ENCODE measurements at regions not wholly inside any gene's neighbourhood (a gene's known extent, or its start where the extent isn't known, plus 50 kb on each side); places are given as distances from the start of the nearest gene placed in this dataset.

DNA sequence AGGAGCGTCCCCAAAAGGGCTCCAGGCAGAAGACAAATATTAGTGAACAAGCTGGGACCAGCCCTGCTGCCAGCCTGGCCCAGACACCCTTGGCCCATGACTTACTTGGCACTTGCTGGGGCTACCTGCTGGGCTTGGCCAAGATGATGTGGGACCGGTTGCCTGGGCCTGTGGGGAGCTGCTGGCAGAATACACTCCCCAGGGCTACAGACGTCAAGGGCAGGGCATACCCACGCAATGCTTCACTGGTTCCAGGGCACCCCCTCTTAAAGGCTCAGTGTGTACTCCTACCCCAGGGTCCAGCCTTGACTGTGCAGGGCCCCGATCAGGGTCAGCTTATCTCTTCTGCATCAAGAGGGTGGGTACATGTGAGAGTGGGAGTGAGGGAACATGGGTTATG is 106.5 kb upstream of the SLC2A1 start:
- no peak for DNase-seq

DNA sequence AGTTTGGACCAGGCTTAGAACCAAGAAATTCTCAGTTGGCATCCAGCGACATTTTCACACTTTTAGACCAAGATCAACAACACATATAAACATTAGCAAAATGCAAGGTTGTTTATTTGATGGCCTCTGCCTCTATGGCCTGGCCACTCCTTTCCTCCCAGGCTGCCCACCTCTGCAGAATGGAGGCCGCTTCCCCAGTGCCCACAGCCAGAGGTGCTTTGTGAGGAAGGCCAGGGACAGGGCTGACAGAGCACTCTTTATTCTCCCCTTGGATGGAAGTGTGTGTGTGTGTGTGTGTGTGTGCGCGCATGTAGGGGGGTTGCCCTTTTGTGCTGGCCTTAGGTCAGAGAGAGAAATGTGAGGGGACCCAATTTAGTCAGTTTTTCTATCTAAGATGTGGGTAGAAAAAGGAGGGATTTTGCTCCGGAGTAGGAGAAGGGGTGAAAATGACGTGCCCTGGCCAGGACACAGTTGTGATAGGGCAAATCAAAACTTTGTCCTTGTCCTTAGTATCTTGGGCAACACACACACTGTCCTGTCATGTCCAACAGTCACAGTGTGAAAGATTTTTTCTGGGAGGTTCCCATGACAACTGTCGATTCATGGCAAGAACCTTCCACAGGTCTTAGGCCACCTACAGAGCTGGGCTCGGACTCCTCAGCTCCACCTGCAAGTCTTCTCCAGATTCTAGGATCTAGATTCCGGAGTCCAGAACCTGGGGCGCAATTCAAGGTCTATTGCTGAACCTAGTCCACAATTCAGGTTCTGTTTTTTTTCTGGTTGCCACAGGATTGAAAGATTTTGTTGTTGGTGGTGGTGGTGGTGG is 104.9 kb upstream of the SLC2A1 start:
- no peak for DNase-seq

DNA sequence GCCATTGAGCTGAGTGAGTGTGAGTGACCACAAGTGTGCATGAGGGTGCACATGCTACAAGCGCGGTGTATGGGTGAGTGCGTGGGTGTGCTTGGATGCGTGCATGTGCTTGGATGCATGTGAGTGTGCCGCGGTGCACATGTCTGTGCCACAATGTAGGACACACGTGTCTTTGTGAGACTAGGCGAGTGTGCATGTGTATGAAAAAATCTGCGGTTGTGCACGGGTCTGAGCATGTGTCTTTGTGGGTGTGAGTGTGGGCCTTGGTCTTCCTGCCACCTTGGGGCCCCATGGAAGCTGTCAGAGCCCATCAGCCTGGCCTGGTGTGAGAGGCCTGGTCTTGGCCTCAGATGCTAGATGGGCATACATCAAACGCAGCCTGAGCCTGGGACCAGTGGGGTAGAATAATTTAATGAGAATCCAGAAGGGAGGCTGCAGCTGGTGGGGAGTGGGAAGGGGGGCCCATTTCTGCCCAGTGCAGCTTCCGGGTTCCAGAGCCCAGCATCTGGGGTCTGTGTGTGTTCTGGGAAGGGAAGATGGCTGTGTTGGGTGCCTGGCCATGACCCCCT is 103.9 kb upstream of the SLC2A1 start:
- DNase-seq, result no peak

DNA sequence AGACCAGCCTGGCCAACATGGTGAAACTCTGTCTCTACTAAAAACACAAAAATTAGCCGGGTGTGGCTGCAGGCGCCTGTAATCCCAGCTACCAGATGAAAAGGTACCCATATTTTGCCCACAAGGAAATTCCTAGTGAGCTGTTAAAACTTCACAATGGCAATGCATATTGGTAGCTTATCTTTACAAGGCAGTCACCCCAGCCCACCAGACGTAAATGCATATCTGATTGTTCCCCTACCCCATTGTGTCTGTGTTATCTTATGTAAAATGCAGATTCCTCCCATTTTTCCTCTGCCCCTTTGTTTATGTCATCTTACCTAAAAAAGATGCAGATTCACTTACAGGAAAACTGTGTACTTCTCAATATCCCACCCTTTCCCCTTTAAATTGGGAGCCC is 103.1 kb upstream of the SLC2A1 start:
- no peak for DNase-seq

DNA sequence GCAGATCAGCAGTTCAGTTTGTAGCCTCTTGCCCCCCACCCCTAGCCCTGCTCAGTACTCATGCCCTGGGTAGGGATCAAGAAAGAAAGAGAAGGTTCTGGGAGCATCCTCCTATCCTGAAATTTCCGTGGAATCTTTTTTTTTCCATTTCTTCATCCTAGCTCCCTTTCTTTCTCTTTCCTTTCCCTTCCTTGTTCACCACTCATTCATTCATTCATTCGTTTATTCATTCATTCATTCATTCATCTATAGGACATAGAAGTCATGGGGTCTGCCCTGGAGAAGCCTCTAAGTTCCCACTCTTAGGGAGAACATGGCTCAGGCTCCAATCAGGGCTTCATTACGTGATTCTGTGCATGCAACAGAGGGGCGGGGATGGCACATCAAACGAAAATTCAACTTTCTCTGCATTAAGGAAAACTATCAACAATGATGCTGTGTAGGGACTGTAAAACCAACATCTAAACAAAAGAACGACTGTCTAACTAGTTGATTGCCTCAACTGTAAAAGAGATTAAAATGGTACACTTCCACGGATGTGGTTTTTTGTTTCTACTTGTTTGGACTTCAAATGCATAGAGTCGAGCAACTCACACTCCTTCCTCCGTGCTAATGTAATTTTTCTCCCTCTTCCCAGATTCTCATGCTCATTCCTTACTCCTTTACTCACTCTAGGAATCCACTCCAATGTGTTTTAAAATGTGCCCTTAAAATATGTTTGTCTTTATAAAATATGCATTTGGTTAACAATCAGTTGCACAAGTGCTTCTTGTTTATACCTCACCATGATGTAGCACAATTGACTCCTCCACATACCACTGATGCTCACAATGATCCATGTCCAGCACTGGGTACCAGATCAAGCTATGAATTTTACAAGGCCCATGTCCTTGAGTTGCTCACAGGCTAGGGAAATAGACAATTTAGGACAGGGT is 101.2 kb upstream of the SLC2A1 start:
- DNase-seq, result no peak

DNA sequence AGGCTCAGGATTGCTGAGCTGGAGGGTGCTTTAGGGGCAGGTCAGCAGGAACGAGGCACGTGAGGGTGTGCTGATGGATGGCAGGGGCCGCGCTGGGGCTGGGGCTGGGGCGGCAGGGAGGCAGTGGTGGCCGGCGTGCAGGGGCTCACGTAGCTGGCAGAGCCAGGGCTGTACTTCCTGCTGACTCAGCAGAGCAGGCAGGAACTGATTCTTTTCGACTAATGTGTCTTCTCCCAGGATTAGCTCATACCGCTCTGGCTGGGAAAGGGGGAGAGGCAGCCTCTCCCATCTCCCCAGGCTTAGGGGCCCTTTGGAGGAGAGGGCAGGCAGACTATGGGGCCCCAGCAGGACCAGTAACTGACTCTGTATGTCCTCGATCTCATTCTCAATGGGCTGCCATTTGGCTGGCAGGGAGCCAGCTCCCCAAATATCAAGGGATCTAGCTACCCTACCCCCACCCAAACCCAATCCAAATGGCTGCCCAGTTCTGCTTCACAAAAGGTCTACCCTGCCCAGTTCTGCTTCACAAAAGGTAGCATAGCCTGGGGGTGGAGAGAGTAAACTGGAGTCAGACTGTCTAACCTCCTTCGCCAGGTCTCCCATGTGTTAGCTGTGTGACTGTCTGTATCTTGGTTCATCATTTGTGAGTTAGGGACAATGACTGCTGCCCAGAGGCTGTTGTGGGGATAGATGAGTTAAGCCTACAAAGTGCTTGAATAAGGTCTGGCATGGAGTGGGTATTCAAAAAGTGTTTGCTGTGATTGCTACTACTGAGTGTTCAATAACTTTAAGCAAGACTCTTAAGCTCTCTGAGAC is 100.1 kb upstream of the SLC2A1 start:
- DNase-seq, result peak; percentile 24

DNA sequence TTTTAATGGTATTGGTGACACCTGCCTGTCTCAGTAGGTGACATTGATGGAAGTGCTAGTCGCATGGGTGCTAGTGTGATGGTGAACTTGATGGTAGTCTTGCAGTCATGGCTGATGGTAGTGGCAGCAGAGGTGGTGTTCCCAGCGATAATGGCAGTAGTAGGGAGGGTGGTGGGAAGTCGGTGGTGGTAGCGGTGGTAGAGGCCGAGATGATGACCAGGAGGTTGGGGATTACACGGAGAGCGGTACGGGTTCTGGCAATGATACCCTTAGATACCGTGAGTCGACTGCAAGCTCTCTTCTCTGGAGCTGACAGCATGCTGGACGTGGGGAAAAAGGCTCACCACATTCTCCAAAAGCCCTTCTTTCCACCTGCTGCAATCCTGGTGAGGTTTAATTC is 99.4 kb upstream of the SLC2A1 start:
- no peak for DNase-seq

DNA sequence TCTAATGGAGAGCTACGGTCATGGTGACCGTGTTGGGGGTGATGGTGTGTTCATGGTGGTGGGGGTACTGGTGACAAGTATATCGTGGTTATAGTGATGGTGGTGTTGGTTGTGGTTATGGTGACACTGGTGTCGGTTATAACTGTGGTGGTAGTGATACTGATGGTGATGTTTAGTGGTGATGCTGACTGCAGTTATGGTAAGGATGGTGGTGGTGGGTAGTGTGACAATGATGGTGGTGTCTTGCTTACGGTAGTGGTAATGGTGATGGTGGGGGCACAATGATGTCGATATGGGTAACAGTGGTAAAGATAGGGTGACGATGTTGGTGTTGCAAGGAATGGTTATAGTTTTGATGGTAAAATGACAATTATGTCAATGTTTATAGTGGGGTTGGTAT is 98.9 kb upstream of the SLC2A1 start:
- DNase-seq, result no peak

DNA sequence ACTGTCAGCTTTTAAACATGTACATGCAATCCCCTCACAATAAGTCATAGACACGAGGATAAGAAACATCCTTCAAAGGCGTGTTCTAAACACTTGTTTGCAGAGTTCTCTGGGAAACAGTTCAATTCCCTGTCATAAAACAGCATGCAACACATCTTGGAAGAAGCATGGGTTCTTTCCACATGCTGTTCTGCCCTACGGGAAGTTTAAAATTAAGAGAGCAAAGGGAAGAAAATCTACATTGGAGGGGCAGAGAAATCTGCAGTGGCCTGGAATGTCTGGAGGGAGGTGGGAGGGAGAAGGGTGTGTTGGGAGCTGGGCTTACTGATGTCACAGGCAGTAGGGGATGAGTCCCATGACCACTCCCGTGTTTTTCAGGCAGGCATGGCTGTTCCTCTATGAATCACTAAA is 98.3 kb upstream of the SLC2A1 start:
- DNase-seq, result no peak

DNA sequence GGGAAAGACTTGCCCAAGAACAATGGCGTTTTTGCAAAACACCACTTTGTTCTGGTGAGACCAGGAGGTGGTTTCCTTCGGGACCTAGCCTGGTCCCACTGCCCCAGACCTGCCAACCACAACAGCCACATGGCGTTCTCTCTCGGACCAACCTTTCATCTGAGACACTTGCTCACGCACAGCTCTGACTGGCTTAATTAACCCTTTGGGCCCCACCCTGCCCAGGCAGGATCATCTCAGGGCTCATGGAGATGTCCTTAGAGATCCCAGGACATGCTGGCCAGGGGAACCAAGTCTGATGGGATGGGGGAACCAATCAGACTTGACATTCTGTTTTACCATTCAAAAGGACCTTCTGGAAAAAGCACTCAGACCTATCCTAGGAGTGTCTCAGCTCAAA is 97.8 kb upstream of the SLC2A1 start:
- DNase-seq, result no peak

DNA sequence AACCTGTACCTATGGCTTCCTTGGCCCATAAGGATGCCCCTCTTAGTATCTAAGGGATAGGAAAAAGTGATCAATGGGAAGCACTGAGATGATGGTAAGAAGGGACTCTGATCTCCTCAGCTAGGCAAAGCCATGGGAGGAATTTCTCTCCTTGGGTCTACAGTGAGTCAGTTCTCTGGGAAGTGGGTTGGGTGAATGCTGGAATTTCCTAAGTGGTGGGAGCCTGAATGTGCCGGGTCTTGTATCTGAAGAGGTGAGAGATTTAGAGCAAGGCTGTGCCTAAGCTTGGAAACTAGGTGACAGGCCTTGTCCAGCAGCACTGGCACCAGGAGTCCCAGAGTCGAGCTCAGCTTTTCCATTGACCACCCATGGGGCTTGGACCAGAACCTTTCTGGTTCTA is 96.3 kb upstream of the SLC2A1 start:
- no peak for DNase-seq

DNA sequence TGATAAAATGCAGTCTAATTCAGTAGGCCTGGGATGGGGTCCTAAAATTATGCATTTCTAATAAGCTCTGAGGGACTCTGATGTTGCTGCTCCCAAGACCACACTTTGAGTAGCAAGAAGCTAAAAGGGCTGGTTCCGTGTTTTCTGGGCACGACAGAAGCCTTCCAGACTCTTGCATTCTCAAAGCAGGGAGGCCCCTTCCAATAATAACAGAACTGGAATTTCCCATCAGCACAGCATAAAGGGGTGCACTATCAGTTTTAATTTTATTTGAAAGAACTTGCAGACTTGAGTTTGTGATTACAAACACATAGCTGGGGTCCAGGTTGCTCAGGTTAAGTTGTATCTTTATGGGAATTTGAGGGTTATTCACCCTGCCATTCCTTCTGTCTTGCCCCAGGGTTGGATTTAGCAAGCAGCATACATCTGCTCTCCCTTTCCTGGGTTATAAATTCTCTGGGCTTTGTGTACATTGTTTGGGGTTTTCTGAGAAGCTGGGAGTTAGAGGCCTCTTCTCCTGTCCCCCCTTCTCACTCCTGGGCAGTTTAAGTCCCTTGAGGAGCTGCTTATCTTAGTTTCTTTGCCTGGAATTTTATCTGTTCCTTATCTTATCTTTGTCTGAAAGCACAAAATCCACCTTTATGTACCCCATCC is 94.2 kb upstream of the SLC2A1 start:
- DNase-seq, result no peak

DNA sequence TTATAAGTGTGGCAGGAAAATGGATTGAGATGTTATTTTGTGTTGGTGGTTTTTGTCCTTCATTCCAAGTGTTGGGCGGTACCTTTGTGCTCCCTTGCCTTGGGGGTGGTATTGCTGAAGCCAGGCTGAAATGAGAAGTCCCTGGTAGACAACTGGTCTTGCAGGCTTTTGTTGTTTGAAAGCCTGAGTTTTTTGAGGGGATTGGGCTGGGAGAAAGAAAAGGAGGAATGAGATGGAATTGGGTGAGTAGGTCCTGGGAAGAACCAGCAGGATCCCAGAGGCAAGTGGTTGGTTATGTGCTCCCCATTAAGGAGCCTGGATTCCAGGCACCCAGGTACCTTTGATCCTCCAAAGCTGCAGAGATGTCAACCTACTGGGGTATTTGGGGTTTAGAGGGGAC is 93.7 kb upstream of the SLC2A1 start:
- no peak for DNase-seq

DNA sequence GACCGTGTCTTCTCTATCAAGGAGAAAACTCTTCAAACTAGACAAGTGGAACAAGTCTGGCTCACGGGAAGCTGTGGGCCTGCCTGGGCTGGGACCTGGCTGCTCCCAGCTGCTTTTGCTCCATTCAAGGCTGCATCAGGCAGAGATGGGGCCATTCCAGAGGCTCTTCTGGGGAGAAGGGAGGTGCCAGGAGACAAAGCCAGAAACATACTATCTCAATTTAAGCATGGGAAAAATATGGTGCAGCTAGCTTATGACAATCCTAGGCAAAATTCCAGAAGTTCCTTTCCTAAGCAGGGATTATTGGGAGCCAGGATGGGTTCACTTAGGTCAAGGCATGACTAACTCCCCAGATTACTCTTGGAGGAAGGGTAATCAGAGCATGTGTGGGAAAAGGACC is 90.8 kb upstream of the SLC2A1 start:
- DNase-seq, result no peak

DNA sequence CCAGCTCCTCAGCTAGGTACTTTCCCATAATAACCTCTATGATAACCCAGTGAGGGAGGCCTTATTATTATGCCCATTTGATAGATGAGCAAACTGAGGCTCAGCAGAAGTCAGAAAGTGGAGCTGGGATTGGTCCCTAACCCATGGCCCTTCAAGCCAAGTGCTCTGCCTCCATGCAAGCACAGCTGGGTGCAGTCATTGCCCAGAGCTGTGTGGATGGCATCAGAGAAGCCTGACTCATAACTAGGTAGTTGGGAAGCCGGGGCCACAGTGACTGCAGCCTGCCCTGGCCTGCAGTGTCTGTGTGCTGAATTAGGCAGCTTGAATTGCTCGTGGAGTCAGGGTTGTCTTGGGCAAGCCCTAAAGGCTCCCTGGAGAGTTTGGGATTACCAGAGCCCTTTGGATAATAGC is 89.9 kb upstream of the SLC2A1 start:
- DNase-seq, result no peak

DNA sequence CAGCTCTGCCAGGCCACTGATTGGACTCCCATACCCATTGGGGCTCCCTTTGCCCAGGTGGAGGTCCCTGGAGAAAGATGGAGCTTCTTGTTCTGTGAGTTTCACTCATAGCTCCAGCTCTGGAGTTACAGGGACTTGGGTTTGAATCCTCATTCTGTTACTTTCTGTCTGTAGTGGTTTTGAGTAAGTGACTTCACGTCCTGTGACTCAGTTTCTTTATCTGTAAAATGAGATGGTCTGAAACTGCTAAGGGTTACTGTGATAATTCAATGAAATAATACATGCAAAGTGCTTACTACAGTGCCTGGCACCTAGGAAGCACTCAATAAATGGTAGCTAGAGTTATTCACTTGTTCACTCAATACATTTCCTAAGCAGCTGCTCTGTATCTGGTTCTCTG is 88.5 kb upstream of the SLC2A1 start:
- DNase-seq, result no peak

DNA sequence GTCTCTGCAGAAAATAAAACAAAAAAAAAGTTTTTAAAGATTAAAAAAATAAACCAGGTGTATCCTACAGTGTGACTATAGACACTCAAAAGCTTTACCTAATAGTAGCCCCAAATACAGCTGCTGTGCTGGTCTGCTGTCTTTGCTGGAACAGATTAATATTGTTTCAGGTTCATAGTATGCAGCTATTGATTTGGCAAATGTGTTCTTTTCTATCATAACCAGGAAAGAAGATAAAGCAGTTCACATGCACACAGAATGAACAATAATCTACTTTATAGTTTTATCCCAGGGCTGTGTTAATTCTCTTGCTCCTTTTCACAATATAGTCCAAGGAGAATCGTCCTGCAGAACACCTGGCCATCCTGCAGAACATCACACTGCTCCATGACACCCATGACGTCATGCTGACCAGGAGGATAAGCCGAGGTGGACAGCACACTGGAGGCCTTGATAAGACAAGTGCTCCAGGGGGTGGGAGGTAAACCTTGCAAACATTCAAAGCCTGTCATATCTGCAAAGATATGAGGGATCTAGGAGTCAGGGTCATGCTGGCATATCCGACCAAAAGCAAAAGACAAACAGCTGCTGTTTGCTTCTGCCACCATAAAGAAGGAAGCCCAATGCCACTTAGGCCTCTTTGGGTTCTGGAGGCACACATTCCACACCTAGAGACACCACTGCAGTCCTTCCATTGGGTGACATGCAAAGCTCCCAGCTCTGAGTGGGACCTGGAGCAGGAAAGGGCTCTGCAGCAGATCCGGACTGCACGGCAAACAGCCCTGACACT is 86.1 kb upstream of the SLC2A1 start:
- DNase-seq, result no peak

DNA sequence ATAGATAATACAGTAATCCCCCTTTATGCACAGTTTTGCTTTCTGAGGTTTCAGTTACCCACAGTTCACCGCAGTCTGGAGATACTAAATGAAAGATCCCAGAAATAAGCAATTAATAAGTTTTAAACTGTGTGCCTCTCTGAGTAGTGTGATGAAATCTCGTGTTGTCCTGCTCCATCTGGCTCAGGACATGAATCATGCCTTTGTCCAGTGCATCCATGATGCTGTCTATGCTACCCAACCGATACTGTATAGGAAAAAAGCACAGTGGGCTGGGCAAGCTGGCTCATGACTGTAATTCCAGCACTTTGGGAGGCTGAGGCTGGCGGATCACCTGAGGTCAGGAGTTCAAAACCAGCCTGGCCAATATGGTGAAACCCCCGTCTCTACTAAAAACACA is 85.0 kb upstream of the SLC2A1 start:
- no peak for DNase-seq

DNA sequence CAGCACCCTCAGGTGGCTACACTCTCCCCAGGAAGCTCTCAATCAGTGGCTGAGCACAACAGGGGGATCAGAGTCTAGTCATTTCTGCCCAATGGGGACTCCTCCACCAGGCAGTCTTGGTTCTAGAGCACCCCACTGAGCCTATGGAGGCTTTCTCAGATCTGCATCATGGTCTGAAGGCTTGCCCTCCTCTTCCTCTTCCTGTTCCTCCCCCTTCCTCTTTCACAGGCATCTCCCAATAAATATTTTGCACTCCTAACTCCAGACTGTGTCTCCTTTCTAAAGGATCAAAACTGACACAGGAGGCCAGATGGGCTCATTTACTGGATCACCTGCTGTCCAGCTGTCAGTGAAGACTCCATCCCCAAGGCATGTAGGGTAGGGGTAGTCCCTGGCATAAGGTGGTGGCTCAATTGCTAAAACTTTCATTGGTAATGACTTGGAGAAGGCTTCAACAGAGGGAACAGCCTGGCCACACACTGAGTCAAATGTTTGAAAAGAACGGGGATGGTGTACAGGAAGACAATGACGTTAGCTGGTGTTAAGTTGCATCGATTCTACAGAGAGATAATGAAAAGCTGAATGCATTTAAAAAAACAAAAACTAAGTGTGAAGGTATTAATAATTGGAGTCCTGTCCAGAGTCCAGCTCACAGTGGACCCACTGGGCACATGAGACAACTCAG is 84.2 kb upstream of the SLC2A1 start:
- no peak for DNase-seq

DNA sequence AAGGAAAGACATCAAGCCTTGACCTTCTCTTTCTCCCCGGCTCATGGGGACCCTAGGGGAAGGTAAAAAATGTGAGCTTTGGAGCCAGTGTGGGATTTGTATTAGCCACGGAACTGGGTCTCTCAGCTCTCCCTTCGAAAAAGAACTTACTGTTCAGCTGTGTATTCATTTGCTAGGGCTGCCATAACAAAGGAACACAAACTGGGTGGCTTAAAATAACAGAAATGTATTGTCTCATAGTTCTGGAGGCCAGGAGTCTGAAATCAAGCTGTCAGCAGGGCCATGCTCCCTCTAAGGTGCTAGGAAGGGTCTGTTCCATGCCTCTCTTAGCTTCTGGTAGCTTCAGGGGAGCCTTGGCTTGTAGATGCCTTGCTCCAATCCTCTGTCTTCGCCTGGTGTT is 83.5 kb upstream of the SLC2A1 start:
- no peak for DNase-seq

DNA sequence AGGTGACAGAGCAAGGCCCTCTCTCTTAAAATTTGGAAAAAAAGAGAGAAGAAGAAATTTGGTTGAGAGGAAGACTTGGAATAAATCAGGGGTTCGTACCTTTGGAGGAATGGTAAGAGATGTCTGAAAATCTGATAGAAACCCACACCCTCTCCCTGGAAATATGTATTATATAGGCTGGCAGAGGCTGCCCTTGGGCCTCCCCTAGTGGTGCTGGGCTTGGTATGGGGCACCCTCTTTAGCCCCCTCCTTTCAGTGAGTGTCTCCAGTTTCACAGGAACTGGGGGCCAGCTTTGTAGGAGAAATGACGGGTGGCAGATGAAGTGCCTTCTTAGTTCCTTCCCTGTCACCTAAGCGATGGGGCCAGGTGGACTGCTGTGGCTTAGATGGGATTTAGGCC is 82.9 kb upstream of the SLC2A1 start:
- peak; percentile 13 for DNase-seq
